ENCODE measurements at regions not wholly inside any gene's neighbourhood (a gene's known extent, or its start where the extent isn't known, plus 50 kb on each side); places are given as distances from the start of the nearest gene placed in this dataset.

- no peak overlapping the region for H3K4me3 Mint-ChIP-seq
- no peaks in the 10 kb centered on the region for H3K27me3 ChIP-seq (ENCODE audit: control insufficient read depth in 2 of 2, insufficient read depth in 2 of 2, low read length in 2 of 2)
- no peaks in the 10 kb centered on the region for H3K79me2 ChIP-seq (ENCODE audit: insufficient read depth, low read length)
- peaks cover 3% of the 10 kb centered on the region for H3K4me1 Mint-ChIP-seq
- no peak overlapping the region for H2AFZ ChIP-seq (ENCODE audit: insufficient read depth, low read depth, low read length, poor library complexity, severe bottlenecking)
- intact Hi-C loops (cut with micrococcal nuclease), result no loop called here
- no peaks in the 10 kb centered on the region for H4K20me1 ChIP-seq (ENCODE audit: insufficient read depth, low read length)
- H3K9ac ChIP-seq (ENCODE audit: insufficient read depth, low read length, poor library complexity, severe bottlenecking), result no peak overlapping the region
- no peak for DNase-seq
- no peaks in the 10 kb centered on the region for H3K27me3 Mint-ChIP-seq (ENCODE audit: low read depth in 3 of 3)
- no peaks in the 10 kb centered on the region for H3K36me3 ChIP-seq (replicated peaks in 1 of 2; ENCODE audit: control insufficient read depth in 1 of 2, insufficient read depth in 2 of 2, low read length in 2 of 2)
- H3K4me1 ChIP-seq (ENCODE audit: control insufficient read depth in 1 of 2, insufficient read depth in 2 of 2, low read length in 2 of 2), result no peaks in the 10 kb centered on the region
- H3K4me3 ChIP-seq (replicated peaks in 1 of 3; ENCODE audit: low read depth in 2 of 3, low read length in 3 of 3), result no peak overlapping the region
- no peak overlapping the region for H3K27ac ChIP-seq (ENCODE audit: low read depth in 1 of 2, low read length in 2 of 2)
- H3K4me2 ChIP-seq (replicated peaks; ENCODE audit: extremely low read depth, low read length, poor library complexity, severe bottlenecking), result no peak overlapping the region
- H3K36me3 Mint-ChIP-seq, result no peaks in the 10 kb centered on the region
- no peak for TF ChIP-seq CTCF (IDR thresholded peaks at IDR 0.05)
- H3K27ac Mint-ChIP-seq, result peak overlapping the region in 1 of 7 donors; percentile 42
- WGBS (ENCODE audit: insufficient coverage), result no CpG with 5 or more reads among the region's 1 CpG
- peaks cover 0 to 4% (median 0%) of the 10 kb centered on the region in 7 donors for H3K9me3 Mint-ChIP-seq
- H3K9me3 ChIP-seq (replicated peaks in 1 of 2; ENCODE audit: control insufficient read depth in 1 of 2, insufficient read depth in 1 of 2, low read length in 2 of 2), result no peaks in the 10 kb centered on the region
Measured at GRCh38 chr9:103407260-103407659, 412.1 kb downstream of the CYLC2 start.

GRCh38 chr9:103410059-103410458, 414.9 kb downstream of the CYLC2 start:
- intact Hi-C loops (cut with micrococcal nuclease), result no loop called here
- Histone ChIP-seq H3K9me3 (replicated peaks in 1 of 2; ENCODE audit: control insufficient read depth in 1 of 2, insufficient read depth in 1 of 2, low read length in 2 of 2) (no peaks in the 10 kb centered on the region), H3K4me1 (ENCODE audit: control insufficient read depth in 1 of 2, insufficient read depth in 2 of 2, low read length in 2 of 2) (no peaks in the 10 kb centered on the region), H3K4me2 (replicated peaks; ENCODE audit: extremely low read depth, low read length, poor library complexity, severe bottlenecking) (no peak overlapping the region), H3K27me3 (ENCODE audit: control insufficient read depth in 2 of 2, insufficient read depth in 2 of 2, low read length in 2 of 2) (no peaks in the 10 kb centered on the region), H3K4me3 (replicated peaks in 1 of 3; ENCODE audit: low read depth in 2 of 3, low read length in 3 of 3) (no peak overlapping the region), H4K20me1 (ENCODE audit: insufficient read depth, low read length) (no peaks in the 10 kb centered on the region), H2AFZ (ENCODE audit: insufficient read depth, low read depth, low read length, poor library complexity, severe bottlenecking) (no peak overlapping the region), H3K27ac (ENCODE audit: low read depth in 1 of 2, low read length in 2 of 2) (no peak overlapping the region), H3K79me2 (ENCODE audit: insufficient read depth, low read length) (no peaks in the 10 kb centered on the region), H3K36me3 (replicated peaks in 1 of 2; ENCODE audit: control insufficient read depth in 1 of 2, insufficient read depth in 2 of 2, low read length in 2 of 2) (no peaks in the 10 kb centered on the region), H3K9ac (ENCODE audit: insufficient read depth, low read length, poor library complexity, severe bottlenecking) (no peak overlapping the region)
- no peaks in the 10 kb centered on the region for H3K27me3 Mint-ChIP-seq (ENCODE audit: low read depth in 3 of 3)
- DNase-seq, result no peak
- H3K4me1 Mint-ChIP-seq, result peaks cover 3% of the 10 kb centered on the region
- H3K4me3 Mint-ChIP-seq, result no peak overlapping the region
- TF ChIP-seq CTCF (IDR thresholded peaks at IDR 0.05), result no peak
- peaks cover 0 to 4% (median 0%) of the 10 kb centered on the region in 7 donors for H3K9me3 Mint-ChIP-seq
- H3K27ac Mint-ChIP-seq, result no peak overlapping the region
- no peaks in the 10 kb centered on the region for H3K36me3 Mint-ChIP-seq
- WGBS (ENCODE audit: insufficient coverage), result no CpG with 5 or more reads among the region's 4 CpGs
